C1 segment of cervical spinal cord (tissue), 14 donors: ENCODE measurements at regions not wholly inside any gene's neighbourhood (a gene's known extent, or its start where the extent isn't known, plus 50 kb on each side); places are given as distances from the start of the nearest gene placed in this dataset.
"Not testable (repeated sequence)": the region's sequence is repeated elsewhere in the genome, so short reads cannot be mapped to it uniquely, and the experiment has no call there.

ENCODE experiments used
- DNase-seq, 14 donors: peaks; one replicate each; lab custom pipeline; 2025; lab: John Stamatoyannopoulos, UW

GRCh38 chr9:65454034-65454433, 169.0 kb upstream of the FOXD4L5 start:
- not testable (repeated sequence) for DNase-seq

- DNase-seq = not testable (repeated sequence)
These were observed 165.0 kb upstream of the FOXD4L5 start for GRCh38 chr9:65449886-65450610.

- no peak for DNase-seq
These were observed 164.4 kb upstream of the FOXD4L5 start for GRCh38 chr9:65449423-65449822.

- DNase-seq = not testable (repeated sequence)
These were observed 162.1 kb upstream of the FOXD4L5 start for GRCh38 chr9:65447146-65447545.

GRCh38 chr9:65445991-65446390, 161.0 kb upstream of the FOXD4L5 start:
- DNase-seq = not testable (repeated sequence)

DNA sequence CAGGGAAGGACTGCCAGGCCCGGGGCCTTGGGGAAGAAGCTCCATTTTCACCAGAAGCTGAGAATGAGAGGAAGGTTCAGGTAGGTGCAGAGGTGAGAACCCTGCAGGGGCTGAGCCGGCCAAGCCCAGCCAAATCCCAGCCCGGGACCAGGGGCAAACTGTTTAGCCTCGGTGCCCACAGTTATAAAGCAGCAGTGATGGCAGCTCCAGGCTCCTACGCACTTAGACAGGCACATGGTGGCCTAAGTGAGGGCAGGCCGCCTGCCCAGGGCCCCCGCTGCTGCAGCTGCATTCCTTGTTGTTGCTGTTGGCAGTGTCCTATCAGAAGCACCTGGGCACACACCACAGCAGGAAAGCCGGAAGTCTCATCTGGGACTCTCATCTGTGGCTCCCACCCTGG, 159.9 kb upstream of the FOXD4L5 start:
- DNase-seq = no peak

GRCh38 chr9:65442116-65442515, 157.1 kb upstream of the FOXD4L5 start:
- DNase-seq = not testable (repeated sequence)

DNA sequence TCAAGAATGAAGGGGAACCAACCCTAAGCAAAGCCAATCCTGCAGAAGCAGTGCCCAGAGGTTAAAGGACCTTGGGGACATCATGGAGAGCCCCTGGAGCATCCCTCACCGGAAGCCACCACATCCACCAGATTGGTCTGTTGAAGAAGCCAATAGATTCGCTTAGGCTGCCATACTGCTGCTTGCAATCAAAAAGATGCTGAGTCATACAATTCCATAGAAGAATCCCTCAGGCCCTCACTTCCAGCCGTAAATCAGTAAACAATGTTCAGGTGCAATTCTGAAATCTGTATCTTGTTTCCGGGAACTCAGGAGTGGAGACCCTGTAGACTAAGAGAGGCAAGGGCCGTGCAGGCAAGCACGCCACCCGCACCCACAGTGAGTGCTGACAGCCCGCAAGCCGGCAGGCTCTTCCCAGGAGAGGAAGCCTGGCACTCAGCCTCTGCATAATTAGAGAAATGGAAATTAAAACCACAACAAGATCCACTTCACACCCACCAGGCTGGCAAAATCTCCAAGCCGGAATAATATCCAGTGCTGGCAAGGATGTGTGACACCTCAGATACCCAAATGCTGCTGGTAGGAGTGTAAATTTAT, 156.4 kb upstream of the FOXD4L5 start:
- not testable (repeated sequence) for DNase-seq

- no peak for DNase-seq
These were observed 152.7 kb upstream of the FOXD4L5 start for GRCh38 chr9:65437724-65438123.

GRCh38 chr9:65435464-65435863, 150.5 kb upstream of the FOXD4L5 start:
- no peak for DNase-seq

DNA sequence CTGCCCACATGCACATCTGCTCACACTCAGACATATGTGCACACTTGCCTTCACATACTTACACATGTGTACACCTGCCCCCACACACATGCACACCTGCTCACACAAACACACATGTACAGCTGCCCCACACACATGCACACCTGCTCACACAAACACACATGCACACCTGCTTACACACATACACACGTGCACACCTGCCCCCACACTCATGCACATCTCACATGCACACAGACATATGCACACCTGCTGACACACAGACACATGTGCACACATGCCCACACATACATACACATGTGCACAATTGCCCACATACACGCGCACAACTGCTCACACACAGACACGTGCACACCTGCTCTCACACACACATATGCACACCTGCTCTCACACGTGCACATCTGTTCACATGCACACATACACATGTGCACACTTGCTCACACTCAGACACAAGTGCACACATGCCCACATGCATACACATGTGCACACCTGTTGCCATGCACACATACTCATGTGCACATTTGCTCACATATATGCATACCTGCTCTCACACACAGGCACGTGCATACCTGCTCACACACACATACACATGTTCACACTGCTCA, 147.8 kb upstream of the FOXD4L5 start:
- DNase-seq = no peak

GRCh38 chr9:65432051-65432450, 147.0 kb upstream of the FOXD4L5 start:
- no peak for DNase-seq

DNA sequence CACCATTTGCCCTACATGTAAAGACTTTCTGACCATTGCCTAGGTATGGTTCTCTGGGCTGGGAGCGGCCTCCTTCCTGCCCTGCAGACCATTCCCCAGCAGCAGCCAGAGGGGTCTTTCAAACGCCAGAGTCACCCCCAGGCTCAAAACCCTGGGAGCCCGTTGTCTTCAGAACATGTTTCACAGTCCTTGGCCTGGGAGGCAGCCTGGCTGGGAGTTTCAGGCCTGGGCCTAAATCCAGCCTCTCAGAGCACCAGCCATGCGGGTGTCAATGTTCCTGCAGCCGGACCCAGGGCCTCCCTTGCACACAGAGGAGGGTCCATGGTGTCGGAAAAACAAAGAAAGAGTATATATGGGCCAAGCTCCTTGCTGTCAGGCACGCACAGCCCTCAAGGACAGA, 145.2 kb upstream of the FOXD4L5 start:
- DNase-seq = no peak

DNA sequence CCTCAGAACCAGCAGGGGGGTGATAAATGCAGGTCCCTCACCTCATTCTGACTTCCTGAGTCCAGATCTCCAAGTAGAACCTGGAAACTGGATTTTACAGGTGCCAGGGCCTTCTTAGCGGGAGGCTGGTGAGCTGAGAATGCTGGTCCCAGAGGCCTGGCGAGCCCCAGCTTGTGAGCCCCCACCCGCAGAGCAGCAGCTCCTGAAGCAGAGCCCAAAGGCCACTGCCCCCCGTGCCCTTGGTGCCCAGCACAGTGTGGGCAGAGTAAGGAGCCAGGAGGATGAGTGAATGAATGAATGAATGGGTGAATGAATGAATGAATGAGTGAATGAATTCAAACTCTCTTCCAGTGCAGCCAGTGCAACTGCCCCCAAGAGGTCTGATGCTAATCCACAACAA, 142.4 kb upstream of the FOXD4L5 start:
- DNase-seq = not testable (repeated sequence)

DNA sequence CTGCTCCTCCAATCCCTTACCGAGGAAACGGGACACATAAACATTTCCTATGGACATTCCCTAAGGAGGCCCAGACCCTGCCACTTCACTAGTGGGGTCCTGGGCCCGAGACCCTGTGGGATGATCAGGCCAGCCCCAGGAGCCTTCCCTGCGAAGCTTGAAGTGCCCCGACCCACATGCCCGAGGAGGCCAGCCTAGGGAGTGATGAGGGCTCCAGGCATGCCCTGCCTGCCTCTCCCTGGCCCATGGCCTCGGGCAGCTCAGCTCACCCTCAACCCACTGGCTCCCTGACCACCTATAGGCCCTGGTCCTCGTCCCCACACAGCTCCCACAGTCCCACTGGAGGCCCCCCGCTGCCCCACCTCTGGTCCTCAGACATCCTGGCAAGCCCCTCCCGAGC, 141.8 kb upstream of the FOXD4L5 start:
- not testable (repeated sequence) for DNase-seq

DNA sequence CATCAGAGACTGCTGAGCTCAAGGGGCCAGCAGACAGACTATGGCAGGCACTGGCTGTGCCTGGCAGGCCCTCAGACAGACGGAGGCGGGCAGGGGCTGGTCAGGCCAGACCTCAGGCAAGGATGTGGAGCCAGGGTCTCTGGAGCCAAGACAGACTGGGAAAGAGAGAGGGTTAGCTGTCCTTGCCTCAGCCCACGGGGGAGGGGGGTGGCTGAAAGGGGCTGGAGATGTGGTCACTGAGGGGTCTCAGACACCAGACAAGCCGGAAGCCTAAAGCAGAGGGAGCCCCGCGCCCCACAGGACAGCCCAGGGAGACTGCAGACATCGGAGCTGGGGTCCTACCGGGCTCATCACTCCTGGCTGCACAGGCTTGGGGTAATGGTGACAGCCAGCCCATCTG, 141.2 kb upstream of the FOXD4L5 start:
- DNase-seq = no peak

DNA sequence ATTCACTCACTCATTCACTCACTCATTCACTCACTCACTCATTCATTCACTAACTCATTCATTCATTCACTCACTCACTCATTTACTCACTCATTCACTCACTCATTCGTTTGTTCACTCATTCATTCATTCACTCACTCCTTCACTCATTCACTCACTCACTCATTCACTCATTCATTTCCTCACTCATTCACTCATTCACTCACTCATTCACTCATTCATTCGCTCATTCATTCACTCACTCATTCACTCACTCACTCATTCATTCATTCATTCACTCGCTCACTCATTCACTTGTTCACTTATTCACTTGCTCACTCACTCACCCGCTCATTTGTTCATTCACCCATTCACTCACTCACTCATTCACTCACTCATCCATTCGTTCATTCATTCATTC, 140.2 kb upstream of the FOXD4L5 start:
- not testable (repeated sequence) for DNase-seq

- not testable (repeated sequence) for DNase-seq
These were observed 139.5 kb upstream of the FOXD4L5 start for GRCh38 chr9:65424437-65424984.

DNA sequence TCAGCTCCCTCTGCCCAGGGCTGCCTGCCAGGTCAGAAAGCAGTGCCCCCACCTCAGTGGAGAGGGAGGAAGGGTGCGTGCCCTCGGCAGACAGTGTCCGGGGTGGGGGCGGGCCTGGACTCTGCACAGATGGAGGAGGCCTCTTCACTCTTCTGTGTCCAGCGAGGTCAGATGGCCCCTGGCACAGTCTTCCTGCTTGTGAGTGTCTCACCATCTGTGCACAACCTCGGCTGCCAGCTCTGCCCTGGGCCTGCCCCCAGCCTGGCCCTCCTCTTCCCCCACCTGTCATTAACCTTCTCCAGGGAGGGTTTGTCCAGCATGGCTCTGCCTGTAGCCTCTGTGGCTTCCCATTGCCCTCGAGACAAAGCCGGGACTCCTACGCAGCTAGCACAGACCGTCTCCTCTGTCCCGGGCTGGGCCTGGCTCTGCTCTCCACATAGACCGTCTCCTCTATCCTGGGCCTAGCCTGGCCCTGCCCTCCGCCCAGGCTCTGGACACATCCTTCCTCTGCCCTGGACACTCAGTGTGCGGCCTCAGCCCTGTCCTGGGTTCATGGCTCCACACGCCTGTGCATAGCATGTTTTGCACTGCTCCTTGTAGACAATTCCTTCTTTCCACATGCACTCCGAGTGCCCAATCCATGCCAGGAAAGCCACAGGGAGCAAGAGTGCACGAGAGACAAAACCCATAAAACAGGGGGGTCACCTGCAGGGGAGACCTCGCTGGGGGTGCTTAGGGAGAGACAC, 138.9 kb upstream of the FOXD4L5 start:
- DNase-seq = peak in 2 of 14 donors; percentile 3 to 63

GRCh38 chr9:65422966-65423690, 138.1 kb upstream of the FOXD4L5 start:
- DNase-seq = not testable (repeated sequence)

DNA sequence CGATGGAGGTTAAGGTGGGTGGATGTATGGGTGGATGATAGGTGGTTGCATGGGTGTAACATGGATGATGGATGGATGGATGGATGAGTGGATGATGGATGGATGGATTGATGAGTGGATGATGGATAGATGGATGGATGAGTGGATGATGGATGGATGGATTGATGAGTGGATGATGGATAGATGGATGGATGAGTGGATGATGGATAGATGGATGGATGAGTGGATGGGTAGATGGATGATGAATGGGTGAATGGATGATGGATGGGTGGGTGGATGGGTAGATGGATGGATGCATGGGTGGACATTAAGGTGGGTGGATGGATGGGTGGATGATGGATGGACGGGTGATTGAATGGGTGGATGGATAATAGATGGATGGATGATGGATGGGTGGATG, 136.5 kb upstream of the FOXD4L5 start:
- DNase-seq = not testable (repeated sequence)
